ENCODE measurements at regions not wholly inside any gene's neighbourhood (a gene's known extent, or its start where the extent isn't known, plus 50 kb on each side); places are given as distances from the start of the nearest gene placed in this dataset.

DNA sequence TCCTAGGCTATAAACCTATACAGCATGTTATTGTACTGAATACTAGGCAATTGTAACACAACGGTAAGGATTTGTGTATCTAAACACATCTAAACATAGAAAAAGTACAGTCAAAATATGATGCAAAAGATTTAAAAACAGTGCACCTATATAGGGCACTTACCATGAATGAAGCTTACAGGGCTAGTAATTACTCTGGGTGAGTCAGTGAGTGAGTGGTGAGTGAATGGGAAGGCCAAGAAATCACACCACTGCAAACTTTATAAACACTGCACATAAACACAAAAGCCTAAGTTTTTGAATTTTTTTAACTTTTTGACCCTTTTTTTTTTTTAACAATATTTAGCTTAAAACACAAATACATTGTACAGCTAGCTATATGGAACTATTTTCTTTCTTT lies 204.7 kb upstream of the CTNNB1 start:
- DNase-seq (ENCODE audit: low read depth in 2 of 2) = no peak

DNA sequence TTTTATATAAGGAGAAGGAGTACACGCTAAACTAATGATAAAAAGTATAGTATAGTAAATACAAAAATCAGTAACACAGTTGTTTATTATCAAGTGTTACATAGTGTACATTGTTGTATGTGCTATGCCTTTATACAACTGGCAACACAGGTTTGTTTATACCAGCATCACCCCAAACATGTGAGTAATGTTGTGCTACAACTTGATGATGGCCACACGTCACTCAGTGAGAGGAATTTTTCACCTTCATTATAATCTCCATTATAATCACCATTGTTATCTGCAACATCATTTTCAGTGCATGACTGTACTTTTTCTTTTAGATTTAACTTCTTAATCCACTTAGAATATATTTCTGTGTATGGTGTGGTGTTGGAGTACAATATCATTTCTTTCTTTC lies 204.0 kb upstream of the CTNNB1 start:
- DNase-seq (ENCODE audit: low read depth in 2 of 2) = no peak

DNA sequence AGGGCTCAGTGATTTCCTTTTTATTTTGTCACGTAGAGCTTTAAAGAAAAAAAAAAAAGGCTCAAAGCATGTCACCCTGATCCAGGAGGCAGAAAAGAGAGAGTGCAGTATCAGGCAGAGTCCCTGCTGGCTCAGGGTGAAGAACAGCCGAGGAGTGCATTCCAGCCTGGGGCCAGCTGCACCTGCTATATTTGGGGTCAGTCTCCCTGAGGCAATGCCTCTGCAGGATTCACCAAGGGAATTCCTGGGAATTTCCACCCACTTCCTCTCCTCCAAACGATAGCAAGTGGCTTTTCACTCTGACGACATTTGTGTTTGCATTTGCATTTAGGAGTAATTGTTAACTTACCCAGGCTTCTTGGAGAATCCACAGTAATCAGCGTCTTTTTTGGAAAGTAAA lies 202.9 kb upstream of the CTNNB1 start:
- DNase-seq (ENCODE audit: low read depth in 2 of 2) = no peak

DNA sequence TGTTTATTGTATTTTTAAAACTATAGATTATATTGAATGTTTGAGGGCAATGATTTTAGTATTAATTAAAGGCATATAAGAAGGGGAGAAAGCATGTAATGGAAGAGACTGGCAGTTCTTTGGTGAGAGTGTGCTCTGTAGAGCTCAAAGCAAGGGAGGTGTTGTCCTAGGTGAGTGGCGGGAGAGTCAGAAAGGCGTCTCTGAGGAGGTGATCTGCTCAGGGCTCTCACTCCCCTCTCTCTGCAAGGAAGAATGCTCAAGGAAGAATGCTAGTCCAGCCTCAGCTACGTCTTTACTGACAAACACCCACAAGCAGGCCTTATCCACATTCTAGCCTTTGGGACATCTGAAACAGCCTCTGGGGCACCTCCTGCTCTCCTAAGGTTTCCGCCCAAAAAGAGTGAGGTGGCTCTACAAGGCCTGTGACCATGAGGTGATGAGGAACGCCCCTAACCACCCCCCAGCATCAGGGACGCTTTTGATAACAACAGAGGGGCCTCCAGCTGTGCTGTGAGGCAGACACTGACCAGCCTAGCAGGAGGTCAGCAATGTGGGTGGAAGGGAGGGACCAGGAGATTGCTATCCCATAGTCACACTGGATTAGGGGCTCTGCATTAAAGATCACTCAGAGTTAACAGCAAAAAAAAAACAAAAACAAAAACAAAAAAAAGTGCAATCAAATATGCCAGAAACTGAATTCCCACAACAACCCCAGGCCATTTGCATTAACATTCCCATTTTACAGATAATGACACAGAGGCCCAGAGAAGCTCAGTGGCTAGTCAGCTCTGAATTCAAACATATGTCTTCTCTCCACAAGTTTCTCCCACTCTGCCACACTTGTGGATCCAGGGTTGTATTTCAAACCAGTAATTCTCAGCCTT lies 202.2 kb upstream of the CTNNB1 start:
- DNase-seq (ENCODE audit: low read depth in 2 of 2) = no peak

DNA sequence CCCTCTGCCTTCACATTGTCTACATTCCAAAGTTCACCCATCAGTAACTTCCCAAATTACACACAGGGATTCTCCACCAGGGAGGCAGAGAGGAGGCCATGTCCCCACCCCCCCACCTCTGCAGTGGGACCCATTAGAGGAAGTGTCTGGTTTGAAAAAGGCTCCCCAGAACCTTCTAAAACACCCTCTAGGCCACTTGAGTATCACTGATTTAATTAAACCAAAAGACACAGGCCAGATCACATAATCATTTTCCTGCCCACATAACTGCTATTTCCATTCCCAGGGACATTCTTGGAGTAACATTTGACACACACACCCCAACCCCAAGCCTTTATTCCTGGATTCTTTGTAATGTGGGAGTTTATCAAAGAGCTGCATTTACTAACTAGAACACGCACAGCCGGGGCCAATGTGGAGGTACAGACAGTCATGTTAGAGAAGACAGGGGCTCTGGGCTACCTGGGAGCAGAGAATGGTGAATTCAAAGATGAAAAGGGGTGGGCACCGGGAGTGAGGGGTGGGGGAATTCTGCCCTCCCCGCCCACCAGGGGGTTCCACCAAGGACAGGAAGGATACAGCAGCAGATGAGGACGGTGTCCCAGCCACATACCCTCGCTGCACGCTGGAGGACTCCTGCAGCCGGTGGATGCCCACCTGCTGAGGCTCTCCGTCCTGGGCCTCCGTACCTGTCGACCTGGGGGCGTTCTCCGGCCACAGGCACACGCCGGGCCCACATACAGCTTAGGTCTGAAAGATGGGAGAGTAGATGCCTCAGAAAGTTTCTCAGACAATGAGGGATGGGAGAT lies 201.4 kb upstream of the CTNNB1 start:
- no peak for DNase-seq (ENCODE audit: low read depth in 2 of 2)

DNA sequence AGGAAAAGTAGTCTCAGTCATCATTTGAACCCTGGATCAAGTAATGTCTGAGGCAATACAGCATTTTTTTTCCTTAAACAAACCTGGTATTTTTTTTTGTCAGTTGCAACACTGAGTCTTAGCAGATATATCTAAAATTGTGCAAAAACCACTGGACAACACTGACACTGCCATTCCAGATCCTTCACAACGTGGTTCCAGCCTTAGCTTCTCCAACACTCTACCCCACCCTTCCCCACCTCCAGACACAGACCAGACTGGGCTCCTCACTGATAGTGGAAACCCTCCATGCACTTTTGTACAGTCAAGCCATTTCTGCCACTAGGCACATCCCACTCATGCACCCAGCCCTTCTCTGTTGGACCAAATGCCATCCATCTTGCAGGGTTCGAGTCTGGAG lies 199.6 kb upstream of the CTNNB1 start:
- no peak for DNase-seq (ENCODE audit: low read depth in 2 of 2)

DNA sequence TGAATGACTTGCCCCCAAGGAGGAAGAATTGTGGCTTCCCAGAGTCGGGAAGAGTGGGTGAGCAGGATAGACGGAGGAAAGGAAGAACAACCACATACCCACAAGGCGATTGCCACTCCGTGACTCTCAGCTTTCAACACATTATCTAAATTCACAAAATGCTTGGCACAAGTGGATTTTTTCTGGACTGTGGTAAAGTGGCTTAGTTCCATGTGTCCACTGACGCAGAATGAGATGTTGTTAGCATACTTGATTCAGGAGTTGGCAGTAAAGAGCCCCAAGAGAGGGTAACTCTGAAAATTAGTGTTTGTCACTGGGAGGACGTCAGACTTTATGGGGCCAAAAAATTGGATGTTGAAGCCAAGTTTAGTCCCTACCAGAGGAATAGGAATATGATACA lies 198.8 kb upstream of the CTNNB1 start:
- no peak for DNase-seq (ENCODE audit: low read depth in 2 of 2)

DNA sequence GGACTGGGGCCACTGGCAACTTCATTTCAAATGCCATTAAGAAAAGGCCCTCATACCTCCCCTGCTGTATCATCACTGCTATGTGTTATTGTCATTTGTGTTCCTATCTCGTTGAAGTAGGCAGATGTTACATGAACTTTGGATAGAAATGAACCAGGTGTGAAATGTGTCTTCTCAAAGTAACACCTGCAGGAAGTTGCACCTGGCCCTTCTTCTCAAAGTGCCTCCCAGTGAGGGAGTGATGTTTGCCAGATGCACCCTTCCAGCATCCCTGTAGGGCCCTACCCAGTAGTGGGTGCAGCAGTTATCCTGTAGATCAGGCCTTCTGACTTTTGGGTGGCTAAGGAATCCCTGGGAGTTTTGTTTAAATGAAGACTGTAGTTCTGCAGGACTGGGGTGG lies 197.7 kb upstream of the CTNNB1 start:
- DNase-seq (ENCODE audit: low read depth in 2 of 2) = no peak

DNA sequence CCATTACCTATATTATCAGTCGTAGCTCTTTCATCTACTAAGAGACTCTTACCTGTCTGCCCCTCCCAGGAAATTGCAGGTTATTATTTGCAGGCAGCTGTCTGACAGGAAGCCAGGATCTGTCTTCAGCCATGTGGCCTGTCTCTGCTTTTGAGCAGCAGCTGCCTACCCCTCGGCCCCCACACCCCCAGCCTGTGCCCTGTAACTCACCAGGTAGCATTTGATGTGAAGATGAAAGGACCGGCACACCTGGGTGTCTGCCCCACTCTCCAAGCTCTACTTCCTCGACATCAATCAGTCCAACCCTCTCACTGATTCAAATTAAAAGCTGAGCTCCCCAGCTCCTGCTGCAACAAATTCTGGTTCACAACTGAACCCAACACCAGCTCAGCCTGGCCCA lies 197.2 kb upstream of the CTNNB1 start:
- no peak for DNase-seq (ENCODE audit: low read depth in 2 of 2)

DNA sequence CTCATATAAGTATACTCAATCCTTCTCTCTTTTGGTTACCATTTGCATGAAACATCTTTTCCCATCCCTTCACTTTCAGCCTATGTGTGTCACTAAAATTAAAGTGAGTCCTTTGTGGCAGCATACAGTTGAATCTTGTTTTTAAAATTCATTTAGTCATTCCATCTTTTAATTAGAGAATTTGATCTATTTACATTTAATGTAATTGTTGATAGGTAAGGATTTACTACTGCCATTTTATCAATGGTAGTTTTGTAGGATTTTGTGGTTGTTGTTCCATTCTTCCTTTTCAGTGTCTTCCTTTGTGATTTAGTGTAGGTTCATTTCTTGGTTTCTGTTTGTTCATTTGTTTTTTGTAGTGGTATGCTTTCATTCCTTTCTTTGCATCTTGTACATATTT lies 191.9 kb upstream of the CTNNB1 start:
- DNase-seq (ENCODE audit: low read depth in 2 of 2) = no peak

DNA sequence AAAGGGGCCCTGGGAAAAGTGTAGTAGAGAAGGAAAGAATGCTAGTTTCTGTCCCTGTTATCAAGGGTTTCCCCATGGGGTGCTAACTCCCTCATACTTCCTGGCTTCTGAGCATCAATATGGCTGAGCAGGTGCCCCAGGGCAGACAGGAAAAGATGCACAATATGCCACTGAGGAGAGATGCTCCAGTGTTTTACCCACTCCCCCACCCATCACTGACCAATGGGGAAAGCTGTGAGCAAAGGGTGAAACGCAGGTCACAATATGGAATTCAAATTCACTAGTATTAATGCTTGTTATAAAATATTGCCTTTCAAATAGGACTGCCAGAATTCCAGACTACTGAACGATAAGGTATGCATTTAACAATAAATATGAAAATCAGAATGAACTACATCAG lies 187.5 kb upstream of the CTNNB1 start:
- DNase-seq (ENCODE audit: low read depth in 2 of 2) = no peak

DNA sequence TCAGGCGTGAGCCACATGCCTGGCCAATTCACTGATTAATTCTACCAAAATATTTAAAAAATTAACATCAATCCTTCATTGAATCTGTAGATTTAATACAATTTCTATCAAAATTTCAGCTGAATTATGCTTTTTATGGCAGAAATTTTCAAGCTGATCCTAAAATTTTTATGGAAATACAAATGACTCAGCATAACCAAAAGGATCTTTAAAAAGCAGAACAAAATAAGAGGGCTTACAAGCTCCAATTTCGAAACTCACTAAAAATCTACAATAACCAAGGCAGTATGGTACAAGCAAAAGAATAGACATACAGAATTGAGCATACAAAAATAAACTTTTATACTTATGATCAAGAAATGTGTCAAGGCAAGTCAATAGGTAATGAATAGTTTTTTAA lies 180.4 kb upstream of the CTNNB1 start:
- DNase-seq (ENCODE audit: low read depth in 2 of 2) = no peak

DNA sequence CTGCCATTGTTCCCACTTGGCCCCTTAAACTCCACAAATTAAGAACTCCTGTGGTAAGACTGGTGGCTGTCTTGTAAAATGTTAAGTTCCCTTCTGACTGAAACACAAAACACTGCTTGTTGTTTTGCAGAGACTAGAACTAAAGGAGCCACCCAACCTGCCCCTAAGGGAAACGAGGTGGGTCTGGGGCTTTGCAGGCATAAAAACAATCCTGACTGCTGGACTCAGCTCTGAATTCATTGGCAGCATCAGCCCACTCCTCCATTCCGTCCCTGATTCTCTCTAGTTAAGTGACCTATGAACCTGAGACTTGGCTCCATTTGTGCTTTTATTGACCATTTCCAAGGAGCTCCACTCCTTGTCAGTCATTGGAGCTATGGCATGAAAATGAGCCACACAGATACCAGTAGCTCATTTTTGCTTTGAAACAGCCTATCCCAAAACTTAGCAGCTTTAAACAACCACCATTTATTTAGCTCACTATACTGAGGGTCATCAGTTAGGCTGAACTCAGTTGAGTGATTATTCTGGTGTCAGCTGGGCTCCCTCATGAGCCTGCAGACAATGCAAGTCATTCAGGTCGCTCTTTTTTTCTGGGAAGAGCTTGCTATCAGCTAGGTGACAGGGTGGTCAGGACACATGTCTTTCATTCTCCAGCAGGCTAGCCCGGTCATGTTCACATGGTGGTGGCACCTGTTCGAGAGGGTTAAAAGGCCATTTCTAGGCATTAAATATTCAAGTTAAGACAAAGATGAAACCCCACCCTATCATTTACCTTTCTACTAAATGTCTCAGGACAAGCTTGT lies 175.1 kb upstream of the CTNNB1 start:
- no peak for DNase-seq (ENCODE audit: low read depth in 2 of 2)

DNA sequence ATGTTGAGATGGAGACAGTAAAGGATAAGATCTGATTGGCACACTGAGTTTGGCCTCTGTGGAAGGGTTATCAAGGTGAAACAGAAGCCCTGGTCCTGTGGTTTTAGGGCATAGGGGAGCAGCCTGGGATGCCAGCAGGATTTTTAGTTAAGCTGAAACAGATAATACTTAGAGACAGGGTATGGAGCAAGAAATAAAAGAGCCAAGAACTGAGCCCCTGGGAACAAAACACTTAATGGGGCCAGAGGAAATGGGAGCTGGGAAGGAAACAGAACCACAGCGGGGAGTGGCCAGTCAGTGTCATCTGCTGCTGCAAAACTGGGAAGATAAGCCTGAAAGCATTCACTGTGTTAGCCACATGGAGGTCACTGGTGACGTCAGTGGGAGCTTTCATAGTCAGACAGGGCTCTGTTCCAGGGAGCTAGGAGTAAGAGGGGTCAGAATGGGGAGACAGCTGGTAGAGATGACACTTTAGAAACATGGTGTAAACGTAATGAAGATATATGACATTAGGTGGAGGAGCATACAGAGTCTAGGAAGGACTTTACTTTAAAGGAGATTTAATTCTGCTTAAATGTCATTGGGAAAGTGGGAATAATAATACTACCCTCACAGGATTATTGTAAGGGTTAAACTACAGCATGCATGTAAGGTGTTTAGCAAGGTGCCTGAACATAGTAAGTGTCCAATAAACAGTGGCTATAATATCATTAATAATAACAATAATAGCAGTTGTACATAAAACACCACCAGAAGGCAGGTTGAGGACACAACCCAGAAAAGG lies 172.7 kb upstream of the CTNNB1 start:
- DNase-seq (ENCODE audit: low read depth in 2 of 2) = peak; percentile 2 to 4

DNA sequence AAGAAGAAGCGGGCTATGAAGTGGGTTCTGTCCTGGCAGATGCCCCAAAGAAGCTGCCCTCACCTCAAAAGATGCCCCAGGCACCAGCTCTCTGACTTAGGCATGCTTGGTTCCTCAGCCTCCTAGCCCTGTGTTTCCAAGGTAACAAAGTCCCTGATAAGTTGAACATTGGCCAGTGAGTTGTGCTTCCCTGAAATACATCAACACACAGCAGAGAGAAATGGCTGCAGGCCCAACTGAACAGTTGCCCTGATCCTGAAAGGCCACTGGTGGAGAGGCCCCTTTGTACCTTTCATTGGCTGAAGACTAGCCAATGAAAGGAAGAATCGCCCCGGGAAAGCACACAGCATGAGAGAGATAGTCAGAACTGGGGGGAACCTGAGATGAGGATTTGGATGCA lies 169.9 kb upstream of the CTNNB1 start:
- no peak for DNase-seq (ENCODE audit: low read depth in 2 of 2)

DNA sequence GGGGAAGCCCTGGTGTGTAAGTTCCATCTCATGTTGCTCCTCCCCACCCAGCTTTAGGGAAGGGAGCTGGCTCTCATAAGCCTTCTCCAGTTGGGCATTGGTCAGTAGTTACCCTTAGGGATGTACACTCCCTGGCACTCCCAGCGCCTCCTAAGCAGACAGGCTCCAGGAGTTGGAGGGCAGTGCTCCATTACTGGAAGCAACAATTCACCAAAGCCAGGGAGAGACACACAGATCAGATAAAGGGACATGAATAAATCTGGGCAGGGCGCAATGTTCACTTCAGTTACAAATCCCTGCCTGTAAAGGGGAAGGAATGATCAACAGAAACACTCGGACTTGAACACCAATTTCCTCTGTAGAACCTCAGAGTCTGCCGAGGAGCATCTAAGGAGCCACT lies 169.1 kb upstream of the CTNNB1 start:
- no peak for DNase-seq (ENCODE audit: low read depth in 2 of 2)

DNA sequence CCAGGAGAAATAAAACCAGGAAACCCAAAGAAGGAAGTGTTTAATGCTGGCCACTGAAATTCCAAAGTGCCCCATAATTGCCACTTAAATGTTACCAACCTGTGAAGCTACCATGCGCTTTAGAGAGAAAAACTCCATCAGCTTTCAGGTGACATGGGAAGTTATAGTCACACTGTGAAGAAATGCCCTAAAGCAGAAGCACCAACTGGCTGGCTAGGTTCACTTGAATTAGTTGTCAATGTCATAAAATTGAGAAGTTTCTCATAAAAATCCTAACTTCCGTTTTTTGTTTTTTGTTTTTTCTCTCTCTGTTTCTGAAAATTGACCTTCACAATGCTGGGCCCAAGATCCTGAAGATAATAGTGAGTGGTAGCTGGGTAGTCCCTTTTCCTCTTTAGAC lies 167.9 kb upstream of the CTNNB1 start:
- DNase-seq (ENCODE audit: low read depth in 2 of 2) = no peak

DNA sequence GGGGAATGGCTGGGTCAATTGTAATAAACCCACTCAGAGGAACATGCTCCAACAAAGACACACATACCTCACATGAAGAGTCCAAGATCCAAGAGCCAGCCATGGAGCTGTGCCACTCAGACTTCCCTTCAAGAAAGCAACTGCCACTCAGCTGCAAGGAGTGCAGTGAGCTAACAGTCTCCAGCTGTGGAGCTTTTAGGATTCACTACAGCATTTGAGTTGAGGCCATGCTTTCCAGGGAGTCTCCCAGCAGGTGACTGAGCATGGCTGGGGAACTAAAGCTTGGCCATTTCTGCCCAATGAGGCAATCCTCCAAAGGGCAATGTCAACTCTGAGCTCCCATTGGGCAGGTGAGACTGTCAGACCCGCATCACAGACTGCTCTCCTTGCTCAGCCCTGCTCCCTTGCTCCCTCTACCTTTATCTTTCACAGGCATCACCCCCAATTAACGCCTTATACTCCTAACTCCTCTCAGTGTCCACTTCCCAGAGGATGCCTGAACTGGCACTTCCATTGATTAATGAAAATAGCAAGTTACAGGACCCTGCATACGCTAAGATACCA lies 165.3 kb upstream of the CTNNB1 start:
- no peak for DNase-seq (ENCODE audit: low read depth in 2 of 2)

DNA sequence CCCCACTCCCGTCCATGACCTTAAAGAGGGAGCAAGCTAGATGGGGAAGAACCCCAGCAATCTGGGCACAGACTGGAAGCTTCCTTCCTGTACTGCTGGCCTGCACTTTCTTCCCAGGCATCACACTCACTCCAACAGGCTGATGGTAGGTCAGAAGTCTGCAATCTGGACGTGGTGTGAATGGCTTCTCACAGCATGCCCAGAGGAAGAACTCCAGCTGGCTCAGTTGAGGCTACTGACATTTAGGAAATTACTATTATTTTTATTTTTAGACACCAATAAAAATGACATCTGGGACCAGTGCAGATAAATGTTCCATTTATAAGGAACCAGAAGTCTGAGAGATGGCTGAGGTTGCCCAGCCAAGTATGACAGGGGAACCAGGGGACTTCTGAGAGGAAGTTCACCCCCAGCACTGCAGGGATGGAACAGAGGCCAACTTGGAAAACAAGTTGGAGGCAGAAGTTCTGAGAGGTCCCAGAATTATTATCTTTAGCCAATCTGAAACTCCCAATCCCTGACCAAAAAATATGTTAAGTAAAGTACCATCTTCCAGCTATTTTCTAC lies 163.8 kb upstream of the CTNNB1 start:
- DNase-seq (ENCODE audit: low read depth in 2 of 2) = no peak

DNA sequence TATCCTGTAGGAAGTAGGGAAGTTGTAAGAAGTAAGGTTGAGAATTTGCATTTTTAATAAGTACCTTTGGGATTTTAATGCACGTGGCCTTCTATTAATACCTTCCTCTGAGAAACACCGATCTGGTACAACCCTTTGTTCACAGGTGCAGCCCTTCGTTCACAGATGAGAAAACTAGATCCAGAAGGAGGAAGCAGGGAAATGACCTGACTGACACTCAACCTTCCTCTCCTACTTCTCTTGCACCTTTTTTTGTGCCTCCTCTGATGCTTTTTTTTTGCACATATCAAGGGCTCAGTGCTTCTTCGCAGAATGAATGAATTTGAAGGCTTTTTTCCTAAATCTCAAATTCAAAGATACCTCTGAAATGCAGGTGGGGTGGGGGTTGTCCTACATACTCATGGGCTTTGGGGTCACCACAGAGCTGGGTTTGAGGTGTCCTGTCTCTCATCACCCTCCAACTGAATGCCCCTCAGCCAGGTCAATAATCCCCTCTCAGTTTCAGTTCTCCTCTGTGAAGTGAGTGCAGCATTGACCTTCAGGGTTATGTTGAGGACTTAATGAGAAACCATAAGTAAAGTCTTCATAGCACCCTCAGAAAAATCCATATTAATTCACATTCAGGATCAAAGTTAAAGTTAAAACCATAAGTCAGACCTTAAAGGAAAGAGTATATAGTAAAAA lies 161.5 kb upstream of the CTNNB1 start:
- DNase-seq (ENCODE audit: low read depth in 2 of 2) = no peak

Measured in fibroblast of skin of left quadriceps (primary cell).